IMR-90 (cell line): ENCODE measurements at regions not wholly inside any gene's neighbourhood (a gene's known extent, or its start where the extent isn't known, plus 50 kb on each side); places are given as distances from the start of the nearest gene placed in this dataset.

ENCODE experiments used
- ATAC-seq: fragments of 200-7000 bp; cut with Tn5 transposase; 2 replicates; pipeline ENCODE4 v1.9.1; 2020; ENCODE audit warnings: low read depth, mild to moderate bottlenecking, moderate library complexity
- BruUV-seq: library from RNA; stranded (reverse); fragments of 400-500 nt; replicated peaks from 2 replicates; lab custom pipeline; 2021; lab: Mats Ljungman, UMichigan
- CTCF ChIA-PET: fragments of 300-600 bp; formaldehyde crosslinking; extraction: SDS; loops from one replicate; lab custom pipeline; 2021; ENCODE audit warnings: antibody characterized with exemption; lab: Yijun Ruan, JAX
- POLR2A ChIA-PET: fragments of 300-600 bp; sonication (Branson Sonifier 250); formaldehyde crosslinking; loops from one replicate; lab custom pipeline; 2022; ENCODE audit warnings: antibody characterized with exemption; ENCODE audit not compliant: unreplicated experiment; lab: Charles Lee
- DNase-seq: peaks from one replicate; pipeline ENCODE4 v3.0.0; 2013
- H2AFZ ChIP-seq: replicated peaks from 2 replicates; pipeline ENCODE3; 2013; ENCODE audit warnings: low read length, mild to moderate bottlenecking; ENCODE audit not compliant: poor library complexity
- H2AK5ac ChIP-seq: 2 replicates; pipeline ENCODE4 v1.6.1; 2013; ENCODE audit warnings: low read depth, low read length, inconsistent platforms
- H2AK9ac ChIP-seq: replicated peaks from 2 replicates; pipeline ENCODE3; 2013; ENCODE audit warnings: mild to moderate bottlenecking, low read depth, low read length, moderate library complexity; ENCODE audit not compliant: poor library complexity
- H2BK120ac ChIP-seq: 2 replicates; pipeline ENCODE4 v1.6.1; 2013; ENCODE audit warnings: low read depth, low read length, inconsistent platforms
- H2BK15ac ChIP-seq: 3 replicates; pipeline ENCODE4 v1.6.1; 2013; ENCODE audit warnings: low read depth, low read length, inconsistent platforms
- H2BK20ac ChIP-seq: 2 replicates; pipeline ENCODE4 v1.6.1; 2013; ENCODE audit warnings: low read depth, mild to moderate bottlenecking, inconsistent platforms, low read length, moderate library complexity
- H2BK5ac ChIP-seq: 2 replicates; pipeline ENCODE4 v1.6.1; 2013; ENCODE audit warnings: mild to moderate bottlenecking, low read depth, low read length, inconsistent platforms; ENCODE audit not compliant: poor library complexity, severe bottlenecking
- H3K14ac ChIP-seq: replicated peaks from 2 replicates; pipeline ENCODE4 v1.6.1; 2013; ENCODE audit warnings: low read depth, low read length, inconsistent platforms
- H3K18ac ChIP-seq: 2 replicates; pipeline ENCODE4 v1.6.1; 2013; ENCODE audit warnings: low read depth, low read length, control low read depth
- H3K23ac ChIP-seq: 2 replicates; pipeline ENCODE4 v1.6.1; 2013; ENCODE audit warnings: low read depth, low read length, inconsistent platforms
- H3K27ac ChIP-seq: 2 replicates; pipeline ENCODE4 v1.5.1; 2013; ENCODE audit warnings: mild to moderate bottlenecking, control low read depth, low read length; ENCODE audit not compliant: insufficient read depth
- H3K27me3 ChIP-seq: 2 replicates; pipeline ENCODE4 v1.6.1; 2013; ENCODE audit warnings: low read length; ENCODE audit not compliant: control insufficient read depth, insufficient read depth
- H3K36me3 ChIP-seq: 2 replicates; pipeline ENCODE4 v1.6.1; 2013; ENCODE audit warnings: low read length, mixed read lengths; ENCODE audit not compliant: control insufficient read depth, insufficient read depth
- H3K4ac ChIP-seq: 2 replicates; pipeline ENCODE4 v1.6.1; 2013; ENCODE audit warnings: low read depth, low read length, inconsistent platforms
- H3K4me1 ChIP-seq: 2 replicates; pipeline ENCODE4 v1.6.1; 2013; ENCODE audit warnings: low read length, mixed read lengths; ENCODE audit not compliant: control insufficient read depth, insufficient read depth
- H3K4me2 ChIP-seq: 2 replicates; pipeline ENCODE4 v1.6.1; 2013; ENCODE audit warnings: low read depth, mild to moderate bottlenecking, control low read depth, low read length, moderate library complexity
- H3K4me3 ChIP-seq: 2 replicates; pipeline ENCODE4 v1.5.1; 2013; ENCODE audit warnings: low read depth, mild to moderate bottlenecking, control low read depth, low read length, moderate library complexity; ENCODE audit not compliant: insufficient read depth
- H3K56ac ChIP-seq: 2 replicates; pipeline ENCODE4 v1.6.1; 2013; ENCODE audit warnings: low read length, inconsistent platforms; ENCODE audit not compliant: insufficient read depth; ENCODE audit errors: extremely low read depth
- H3K79me1 ChIP-seq, 2 experiments: 2 replicates each; pipeline ENCODE4 v1.6.1; 2013; ENCODE audit warnings: low read length in 2 of 2, inconsistent platforms in 1 of 2, low read depth in 1 of 2
- H3K9ac ChIP-seq: 2 replicates; pipeline ENCODE4 v1.6.1; 2013; ENCODE audit warnings: low read depth, low read length, control low read depth
- H3K9me1 ChIP-seq: 2 replicates; pipeline ENCODE4 v1.6.1; 2013; ENCODE audit warnings: low read length, inconsistent platforms; ENCODE audit not compliant: insufficient read depth
- H3K9me3 ChIP-seq: 2 replicates; pipeline ENCODE4 v1.6.1; 2013; ENCODE audit warnings: low read length; ENCODE audit not compliant: control insufficient read depth, insufficient read depth
- H4K20me1 ChIP-seq: 2 replicates; pipeline ENCODE4 v1.6.1; 2013; ENCODE audit warnings: low read length, inconsistent platforms; ENCODE audit not compliant: insufficient read depth
- H4K5ac ChIP-seq: 2 replicates; pipeline ENCODE4 v1.6.1; 2013; ENCODE audit warnings: mild to moderate bottlenecking, low read depth, low read length, control low read depth
- H4K8ac ChIP-seq, 2 experiments: 2 replicates each; pipeline ENCODE4 v1.6.1; 2013; ENCODE audit warnings: low read depth in 2 of 2, low read length in 2 of 2, control low read depth in 1 of 2, inconsistent platforms in 1 of 2
- H4K91ac ChIP-seq: 2 replicates; pipeline ENCODE4 v1.6.1; 2013; ENCODE audit warnings: low read depth, low read length, inconsistent platforms; ENCODE audit not compliant: insufficient read depth
- BHLHE40 ChIP-seq: fragments of 150-350 bp; IDR thresholded peaks from 2 replicates; pipeline ENCODE4 v1.6.1; 2016; ENCODE audit warnings: mild to moderate bottlenecking, low read depth, low read length
- CEBPB ChIP-seq: IDR thresholded peaks from 2 replicates; pipeline ENCODE4 v1.6.1; 2012; ENCODE audit warnings: low read depth, low read length, improper control_type of control experiment
- CHD1 ChIP-seq: IDR thresholded peaks from 2 replicates; pipeline ENCODE4 v1.6.1; 2012; ENCODE audit warnings: low read depth, low read length, improper control_type of control experiment
- FOS ChIP-seq: fragments of 150-350 bp; IDR thresholded peaks from 2 replicates; pipeline ENCODE4 v1.6.1; 2016; ENCODE audit warnings: low read depth, low read length
- MAFK ChIP-seq: IDR thresholded peaks from 2 replicates; pipeline ENCODE4 v1.6.1; 2012; ENCODE audit warnings: low read depth, low read length, improper control_type of control experiment
- MAZ ChIP-seq: IDR thresholded peaks from 2 replicates; pipeline ENCODE4 v1.6.1; 2012; ENCODE audit warnings: low read depth, mild to moderate bottlenecking, low read length, improper control_type of control experiment, moderate library complexity, borderline replicate concordance
- MXI1 ChIP-seq: IDR thresholded peaks from 2 replicates; pipeline ENCODE4 v1.6.1; 2012; ENCODE audit warnings: low read depth, mild to moderate bottlenecking, low read length, moderate library complexity, borderline replicate concordance
- NFE2L2 ChIP-seq: fragments of 150-350 bp; IDR thresholded peaks from 2 replicates; pipeline ENCODE4 v1.6.1; 2016; ENCODE audit warnings: low read depth, mild to moderate bottlenecking, low read length
- POLR2A ChIP-seq: IDR thresholded peaks from 2 replicates; pipeline ENCODE4 v1.6.1; 2012; ENCODE audit warnings: mild to moderate bottlenecking, low read depth, low read length
- RAD21 ChIP-seq: IDR thresholded peaks from 2 replicates; pipeline ENCODE4 v1.6.1; 2012; ENCODE audit warnings: low read length, improper control_type of control experiment
- RCOR1 ChIP-seq: IDR thresholded peaks from 2 replicates; pipeline ENCODE4 v1.6.1; 2012; ENCODE audit warnings: mild to moderate bottlenecking, low read length, improper control_type of control experiment; ENCODE audit not compliant: insufficient replicate concordance
- RFX5 ChIP-seq: IDR thresholded peaks from 2 replicates; pipeline ENCODE4 v1.8.0; 2012; ENCODE audit warnings: low read depth, mild to moderate bottlenecking, low read length, moderate library complexity
- SMC3 ChIP-seq: fragments of 150-350 bp; IDR thresholded peaks from 2 replicates; pipeline ENCODE4 v1.6.1; 2016; ENCODE audit warnings: low read depth, mild to moderate bottlenecking, antibody characterized with exemption, low read length, moderate library complexity
- WGBS, 2 experiments: methylation state at CpG; one replicate each; pipeline versions ENCODE4 v1.1.5 to v1.1.7; 2013; ENCODE audit warnings: missing lambda C conversion rate in 2 of 2; ENCODE audit not compliant: insufficient read length in 1 of 2; ENCODE audit errors: extremely low coverage in 2 of 2; 5-methylcytosine and 5-hydroxymethylcytosine counted together
- dilution Hi-C: fragments of 300-500 bp; cut with HindIII; formaldehyde crosslinking; loops from one replicate; pipeline ENCODE4 v1.14.3; 2018; ENCODE audit warnings: low sequenced_read_pairs; ENCODE audit not compliant: unreplicated experiment
- in situ Hi-C: fragments of 300-500 bp; cut with MboI; formaldehyde crosslinking; loops from 3 replicates; pipeline ENCODE4 v1.14.3; 2019; ENCODE audit warnings: low sequenced_read_pairs, inconsistent platforms, mixed read lengths
- intact Hi-C: fragments of 100-400 bp; cut with micrococcal nuclease; formaldehyde crosslinking; loops from 2 replicates; pipeline ENCODE4 v1.10.0; 2022
- TF ChIP-seq, protein P1 (sequence below): fragments of 150-350 bp; IDR thresholded peaks from 2 replicates; pipeline ENCODE4 v1.6.1; 2016; ENCODE audit warnings: low read depth, mild to moderate bottlenecking, low read length, moderate library complexity, borderline replicate concordance
- TF ChIP-seq, protein P2 (sequence below): conservative IDR thresholded peaks from 2 replicates; pipeline ENCODE4 v1.5.1; 2012; ENCODE audit warnings: mild to moderate bottlenecking, low read depth, low read length, improper control_type of control experiment
- TF ChIP-seq, protein P3 (sequence below): fragments of 150-350 bp; IDR thresholded peaks from 2 replicates; pipeline ENCODE4 v1.6.1; 2017; ENCODE audit warnings: mild to moderate bottlenecking, antibody characterized with exemption, low read length, low read depth

DNA sequence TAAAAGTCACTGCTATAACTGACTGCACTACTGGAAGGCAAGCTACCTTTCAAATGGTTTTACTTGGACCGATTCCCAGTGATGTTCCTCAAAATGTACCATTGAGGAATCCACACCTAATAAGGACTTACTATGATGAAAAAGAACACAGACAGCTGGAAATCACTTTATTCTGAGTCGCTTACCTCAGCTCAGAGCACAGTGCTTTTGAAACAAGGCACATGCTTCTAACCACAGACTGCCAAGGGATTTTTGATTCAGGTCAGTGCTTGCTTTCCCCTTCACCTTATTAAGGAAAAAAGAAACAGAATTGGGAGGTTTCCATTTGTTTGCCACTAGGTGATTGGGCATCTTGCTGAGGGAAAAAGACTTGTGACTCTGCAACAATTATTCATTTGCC, 707.5 kb upstream of the FSHR start:
- H2AK9ac ChIP-seq: no peak overlapping the region
- BruUV-seq: no TSS peak
- H3K9ac ChIP-seq: no peak overlapping the region
- in situ Hi-C loops: no loop called here
- H3K4ac ChIP-seq: no peak overlapping the region
- H4K20me1 ChIP-seq: no peaks in the 10 kb centered on the region
- no peaks in the 10 kb centered on the region for H3K36me3 ChIP-seq
- no peak for ATAC-seq
- no peak overlapping the region for H3K4me3 ChIP-seq
- intact Hi-C loops: no loop called here
- no CpG with 5 or more reads among the region's 2 CpGs for WGBS, 2 experiments
- H2AFZ ChIP-seq: no peak overlapping the region
- H3K9me3 ChIP-seq: peaks cover 2% of the 10 kb centered on the region; the same call in 1 of the 2 replicates
- H4K5ac ChIP-seq: no peak overlapping the region
- no peak overlapping the region for H3K23ac ChIP-seq
- no peak for DNase-seq
- no peak overlapping the region for H4K8ac ChIP-seq
- no peaks in the 10 kb centered on the region for H3K4me1 ChIP-seq
- POLR2A ChIA-PET: no interaction called here
- no peak overlapping the region for H2BK5ac ChIP-seq
- no peak overlapping the region for H3K18ac ChIP-seq
- H4K91ac ChIP-seq: no peak overlapping the region
- no peak overlapping the region for H2BK20ac ChIP-seq
- TF ChIP-seq, protein P1, sequence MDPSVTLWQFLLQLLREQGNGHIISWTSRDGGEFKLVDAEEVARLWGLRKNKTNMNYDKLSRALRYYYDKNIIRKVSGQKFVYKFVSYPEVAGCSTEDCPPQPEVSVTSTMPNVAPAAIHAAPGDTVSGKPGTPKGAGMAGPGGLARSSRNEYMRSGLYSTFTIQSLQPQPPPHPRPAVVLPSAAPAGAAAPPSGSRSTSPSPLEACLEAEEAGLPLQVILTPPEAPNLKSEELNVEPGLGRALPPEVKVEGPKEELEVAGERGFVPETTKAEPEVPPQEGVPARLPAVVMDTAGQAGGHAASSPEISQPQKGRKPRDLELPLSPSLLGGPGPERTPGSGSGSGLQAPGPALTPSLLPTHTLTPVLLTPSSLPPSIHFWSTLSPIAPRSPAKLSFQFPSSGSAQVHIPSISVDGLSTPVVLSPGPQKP: no peak
- TF ChIP-seq MAFK (no peak), SMC3 (no peak), RCOR1 (no peak), RFX5 (no peak), MAZ (no peak), NFE2L2 (no peak), MXI1 (no peak), POLR2A (no peak), RAD21 (no peak), FOS (no peak), CEBPB (no peak), CHD1 (no peak), BHLHE40 (no peak)
- TF ChIP-seq, protein P2, sequence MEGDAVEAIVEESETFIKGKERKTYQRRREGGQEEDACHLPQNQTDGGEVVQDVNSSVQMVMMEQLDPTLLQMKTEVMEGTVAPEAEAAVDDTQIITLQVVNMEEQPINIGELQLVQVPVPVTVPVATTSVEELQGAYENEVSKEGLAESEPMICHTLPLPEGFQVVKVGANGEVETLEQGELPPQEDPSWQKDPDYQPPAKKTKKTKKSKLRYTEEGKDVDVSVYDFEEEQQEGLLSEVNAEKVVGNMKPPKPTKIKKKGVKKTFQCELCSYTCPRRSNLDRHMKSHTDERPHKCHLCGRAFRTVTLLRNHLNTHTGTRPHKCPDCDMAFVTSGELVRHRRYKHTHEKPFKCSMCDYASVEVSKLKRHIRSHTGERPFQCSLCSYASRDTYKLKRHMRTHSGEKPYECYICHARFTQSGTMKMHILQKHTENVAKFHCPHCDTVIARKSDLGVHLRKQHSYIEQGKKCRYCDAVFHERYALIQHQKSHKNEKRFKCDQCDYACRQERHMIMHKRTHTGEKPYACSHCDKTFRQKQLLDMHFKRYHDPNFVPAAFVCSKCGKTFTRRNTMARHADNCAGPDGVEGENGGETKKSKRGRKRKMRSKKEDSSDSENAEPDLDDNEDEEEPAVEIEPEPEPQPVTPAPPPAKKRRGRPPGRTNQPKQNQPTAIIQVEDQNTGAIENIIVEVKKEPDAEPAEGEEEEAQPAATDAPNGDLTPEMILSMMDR: no peak
- TF ChIP-seq, protein P3, sequence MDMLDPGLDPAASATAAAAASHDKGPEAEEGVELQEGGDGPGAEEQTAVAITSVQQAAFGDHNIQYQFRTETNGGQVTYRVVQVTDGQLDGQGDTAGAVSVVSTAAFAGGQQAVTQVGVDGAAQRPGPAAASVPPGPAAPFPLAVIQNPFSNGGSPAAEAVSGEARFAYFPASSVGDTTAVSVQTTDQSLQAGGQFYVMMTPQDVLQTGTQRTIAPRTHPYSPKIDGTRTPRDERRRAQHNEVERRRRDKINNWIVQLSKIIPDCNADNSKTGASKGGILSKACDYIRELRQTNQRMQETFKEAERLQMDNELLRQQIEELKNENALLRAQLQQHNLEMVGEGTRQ: no peak
- dilution Hi-C loops: no loop called here
- no peaks in the 10 kb centered on the region for H3K27me3 ChIP-seq
- H3K79me1 ChIP-seq: no peaks in the 10 kb centered on the region
- H3K14ac ChIP-seq: no peak overlapping the region
- CTCF ChIA-PET: no interaction called here
- no peak overlapping the region for H2AK5ac ChIP-seq
- no peak overlapping the region for H2BK15ac ChIP-seq
- no peaks in the 10 kb centered on the region for H3K9me1 ChIP-seq
- no peak overlapping the region for H3K56ac ChIP-seq
- no peak overlapping the region for H2BK120ac ChIP-seq
- H3K27ac ChIP-seq: no peak overlapping the region
- H3K4me2 ChIP-seq: no peak overlapping the region
